ENCODE measurements at regions not wholly inside any gene's neighbourhood (a gene's known extent, or its start where the extent isn't known, plus 50 kb on each side); places are given as distances from the start of the nearest gene placed in this dataset.

DNA sequence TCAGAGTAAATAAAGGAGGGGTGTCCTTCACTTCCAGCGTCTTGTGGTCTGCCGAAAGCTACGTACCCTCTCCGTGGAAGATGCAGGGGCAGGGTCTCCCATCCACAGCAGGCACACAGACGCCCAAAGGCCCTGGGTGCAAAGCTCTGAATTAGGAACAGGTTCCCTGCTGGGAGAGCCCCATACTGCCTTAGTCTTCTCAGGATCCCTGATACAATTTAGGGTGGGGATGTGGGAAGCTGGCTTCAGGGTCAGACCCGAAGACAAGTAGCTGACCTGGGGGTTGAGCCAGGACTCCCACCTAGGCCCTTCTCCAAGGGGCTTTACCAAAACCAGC is 74.1 kb downstream of the TTLL2 start:
- ChIA-PET CTCF (ENCODE audit: low intra/inter-chr PET ratio) (no interaction called here), POLR2A (interaction anchor here (0.6 to 1.0 kb wide), 2 partner anchors 10 to 731 kb away, joined by 3 to 5 read pairs; no protein-coding TSS in a partner anchor)
- 1% methylated on average over 6 of the region's 6 CpGs for WGBS (ENCODE audit: insufficient coverage, low coverage, missing lambda C conversion rate)
- H3K9me3 ChIP-seq (replicated peaks; ENCODE audit: control insufficient read depth, insufficient read depth, low read depth, low read length): no peaks in the 10 kb centered on the region
- no peak overlapping the region for H3K9ac ChIP-seq (ENCODE audit: insufficient read depth in 1 of 2, low read depth in 2 of 2, low read length in 2 of 2)
- no TSS peak for BruUV-seq (replicated peaks)
- in situ Hi-C loops (cut with MboI): no loop called here
- peaks cover 9% of the 10 kb centered on the region; the same call in 1 of the 2 replicates for H4K20me1 ChIP-seq (replicated peaks; ENCODE audit: control insufficient read depth, insufficient read depth, low read length)
- H3K9me1 ChIP-seq (ENCODE audit: control insufficient read depth, insufficient read depth, low read length): peaks cover 3% of the 10 kb centered on the region
- H2AFZ ChIP-seq (ENCODE audit: low read depth, low read length): no peak overlapping the region
- intact Hi-C loops (cut with micrococcal nuclease): no loop called here
- no peak overlapping the region for H3K4me2 ChIP-seq (ENCODE audit: insufficient read depth, low read length)
- H3K79me2 ChIP-seq (ENCODE audit: control insufficient read depth, insufficient read depth, low read length): no peaks in the 10 kb centered on the region
- no peaks in the 10 kb centered on the region for H3K36me3 ChIP-seq (ENCODE audit: control insufficient read depth, insufficient read depth, low read length)
- DNase-seq (ENCODE audit: extremely low read depth in 1 of 4, low spot score in 3 of 4) (no peak), FAIRE-seq (no peak), ATAC-seq (no peak)
- no peaks in the 10 kb centered on the region for H3K4me1 ChIP-seq (replicated peaks in 1 of 2; ENCODE audit: control insufficient read depth in 2 of 2, insufficient read depth in 2 of 2, low read length in 2 of 2)
- TF ChIP-seq TCF7L2 (IDR thresholded peaks at IDR 0.05; ENCODE audit: low read depth, low read length) (no peak), ZNF589 (CRISPR knock-in tag; IDR thresholded peaks at IDR 0.05; ENCODE audit: low read depth) (no peak), FUS (optimal IDR thresholded peaks at IDR 0.05; ENCODE audit: low read depth, low read length) (no peak), ILK (tag; IDR thresholded peaks at IDR 0.05; ENCODE audit: borderline replicate concordance, low read depth) (no peak), SRSF9 (IDR thresholded peaks at IDR 0.05; ENCODE audit: borderline replicate concordance, low read depth, low read length) (no peak), KLF6 (CRISPR knock-in tag; IDR thresholded peaks at IDR 0.05; ENCODE audit: borderline replicate concordance) (no peak), ELF4 (CRISPR knock-in tag; IDR thresholded peaks at IDR 0.05) (no peak), RNF2 (IDR thresholded peaks at IDR 0.05) (no peak), SMARCA4 (IDR thresholded peaks at IDR 0.05) (no peak), BRCA1 (IDR thresholded peaks at IDR 0.05) (no peak), BRCA1 (CRISPR knock-in tag; IDR thresholded peaks at IDR 0.05) (no peak), FOXA1 (IDR thresholded peaks at IDR 0.05; ENCODE audit: borderline replicate concordance) (no peak)
- TF ChIP-seq, protein P1, sequence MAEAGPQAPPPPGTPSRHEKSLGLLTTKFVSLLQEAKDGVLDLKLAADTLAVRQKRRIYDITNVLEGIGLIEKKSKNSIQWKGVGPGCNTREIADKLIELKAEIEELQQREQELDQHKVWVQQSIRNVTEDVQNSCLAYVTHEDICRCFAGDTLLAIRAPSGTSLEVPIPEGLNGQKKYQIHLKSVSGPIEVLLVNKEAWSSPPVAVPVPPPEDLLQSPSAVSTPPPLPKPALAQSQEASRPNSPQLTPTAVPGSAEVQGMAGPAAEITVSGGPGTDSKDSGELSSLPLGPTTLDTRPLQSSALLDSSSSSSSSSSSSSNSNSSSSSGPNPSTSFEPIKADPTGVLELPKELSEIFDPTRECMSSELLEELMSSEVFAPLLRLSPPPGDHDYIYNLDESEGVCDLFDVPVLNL (CRISPR knock-in tag; IDR thresholded peaks at IDR 0.05; ENCODE audit: low read depth): no peak
- TF ChIP-seq, protein P2, sequence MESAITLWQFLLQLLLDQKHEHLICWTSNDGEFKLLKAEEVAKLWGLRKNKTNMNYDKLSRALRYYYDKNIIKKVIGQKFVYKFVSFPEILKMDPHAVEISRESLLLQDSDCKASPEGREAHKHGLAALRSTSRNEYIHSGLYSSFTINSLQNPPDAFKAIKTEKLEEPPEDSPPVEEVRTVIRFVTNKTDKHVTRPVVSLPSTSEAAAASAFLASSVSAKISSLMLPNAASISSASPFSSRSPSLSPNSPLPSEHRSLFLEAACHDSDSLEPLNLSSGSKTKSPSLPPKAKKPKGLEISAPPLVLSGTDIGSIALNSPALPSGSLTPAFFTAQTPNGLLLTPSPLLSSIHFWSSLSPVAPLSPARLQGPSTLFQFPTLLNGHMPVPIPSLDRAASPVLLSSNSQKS (CRISPR knock-in tag; IDR thresholded peaks at IDR 0.05): no peak
- TF ChIP-seq, protein P3, sequence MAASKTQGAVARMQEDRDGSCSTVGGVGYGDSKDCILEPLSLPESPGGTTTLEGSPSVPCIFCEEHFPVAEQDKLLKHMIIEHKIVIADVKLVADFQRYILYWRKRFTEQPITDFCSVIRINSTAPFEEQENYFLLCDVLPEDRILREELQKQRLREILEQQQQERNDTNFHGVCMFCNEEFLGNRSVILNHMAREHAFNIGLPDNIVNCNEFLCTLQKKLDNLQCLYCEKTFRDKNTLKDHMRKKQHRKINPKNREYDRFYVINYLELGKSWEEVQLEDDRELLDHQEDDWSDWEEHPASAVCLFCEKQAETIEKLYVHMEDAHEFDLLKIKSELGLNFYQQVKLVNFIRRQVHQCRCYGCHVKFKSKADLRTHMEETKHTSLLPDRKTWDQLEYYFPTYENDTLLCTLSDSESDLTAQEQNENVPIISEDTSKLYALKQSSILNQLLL (CRISPR knock-in tag; IDR thresholded peaks at IDR 0.05; ENCODE audit: borderline replicate concordance): no peak
- H3K4me3 ChIP-seq: no peak overlapping the region
- H3K27me3 ChIP-seq (ENCODE audit: control insufficient read depth in 2 of 2, insufficient read depth in 2 of 2, low read length in 2 of 2): peaks cover 67 to 93% of the 10 kb centered on the region in 2 experiments
- no peak overlapping the region for H3K27ac ChIP-seq (ENCODE audit: extremely low read depth, low read depth, low read length)
